Umbilical cord (tissue), 1 donor: ENCODE measurements at regions not wholly inside any gene's neighbourhood (a gene's known extent, or its start where the extent isn't known, plus 50 kb on each side); places are given as distances from the start of the nearest gene placed in this dataset.

Source experiments
- DNase-seq: peaks from one replicate; pipeline ENCODE4 v3.0.0-alpha.2; 2015; ENCODE audit warnings: low spot score

- no peak for DNase-seq
These were observed 54.2 kb upstream of the MLIP start for GRCh38 chr6:54057058-54057457.

DNA sequence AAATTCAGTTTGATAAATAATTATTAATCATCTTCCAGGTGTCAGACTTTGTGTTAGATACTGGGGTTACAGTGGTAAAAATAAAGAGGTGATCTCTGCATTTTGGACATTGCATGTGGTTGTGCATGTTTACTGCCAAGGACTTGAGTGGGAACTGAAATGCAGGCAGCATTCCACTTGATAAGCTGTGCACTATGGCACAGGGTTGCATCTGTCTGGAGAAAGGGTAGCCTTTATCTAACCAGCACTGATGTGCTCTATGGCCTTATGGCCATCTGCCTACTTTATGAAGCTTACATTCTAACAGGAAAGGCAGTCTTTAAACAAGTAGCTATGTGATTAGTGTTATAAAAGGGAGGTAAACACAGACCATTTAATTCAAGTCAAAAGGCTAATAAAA lies 53.0 kb upstream of the MLIP start:
- peak; percentile 6 for DNase-seq

GRCh38 chr6:54059683-54060082 lies 51.6 kb upstream of the MLIP start:
- peak; percentile 0 for DNase-seq

DNA sequence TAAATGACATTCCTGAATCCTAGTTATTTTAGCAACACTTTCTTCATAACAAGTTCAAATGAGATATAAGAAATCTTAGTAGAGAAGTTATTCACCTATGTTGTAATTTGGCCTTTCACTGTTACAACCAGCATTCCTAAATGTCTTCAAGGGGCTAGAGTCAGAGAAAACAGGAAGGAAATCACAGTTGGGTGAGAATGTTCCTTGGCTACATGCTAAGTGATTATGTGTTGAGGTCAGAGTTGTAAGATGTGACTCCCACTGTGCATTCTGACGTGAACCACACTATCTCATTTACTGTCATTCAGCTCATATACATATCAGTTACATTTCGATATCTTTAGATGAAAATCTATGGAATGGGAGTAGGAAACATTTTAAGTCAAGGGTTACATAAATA lies 51.0 kb upstream of the MLIP start:
- no peak for DNase-seq
